Smooth muscle cell (in vitro differentiated cells): ENCODE measurements at regions not wholly inside any gene's neighbourhood (a gene's known extent, or its start where the extent isn't known, plus 50 kb on each side); places are given as distances from the start of the nearest gene placed in this dataset.

Experiments
- DNase-seq: peaks from one replicate; lab custom pipeline; 2025; ENCODE audit not compliant: unreplicated experiment; lab: John Stamatoyannopoulos, UW
- H2AFZ ChIP-seq: fragments of 200-600 bp; sonication (generic); 2 replicates; pipeline ENCODE4 v1.6.0; 2016; ENCODE audit warnings: antibody characterized with exemption, low read depth, mild to moderate bottlenecking
- H3F3A ChIP-seq: fragments of 200-600 bp; sonication (generic); 2 replicates; pipeline ENCODE4 v1.6.0; 2017; ENCODE audit warnings: antibody characterized with exemption, low read depth
- H3K27ac ChIP-seq: fragments of 200-600 bp; sonication (generic); 2 replicates; pipeline ENCODE4 v1.5.1; 2016; ENCODE audit warnings: low read depth, mild to moderate bottlenecking
- H3K27me3 ChIP-seq: fragments of 200-600 bp; sonication (generic); 2 replicates; pipeline ENCODE4 v1.6.1; 2016; ENCODE audit warnings: low read depth, mild to moderate bottlenecking
- H3K36me3 ChIP-seq: fragments of 200-600 bp; sonication (generic); 2 replicates; pipeline ENCODE4 v1.5.1; 2016; ENCODE audit warnings: low read depth
- H3K4me1 ChIP-seq: fragments of 200-600 bp; sonication (generic); 2 replicates; pipeline ENCODE4 v1.5.1; 2016; ENCODE audit warnings: low read depth
- H3K4me2 ChIP-seq: fragments of 200-600 bp; sonication (generic); 2 replicates; pipeline ENCODE4 v1.6.0; 2016; ENCODE audit warnings: mild to moderate bottlenecking
- H3K4me3 ChIP-seq: fragments of 200-600 bp; sonication (generic); 2 replicates; pipeline ENCODE4 v1.5.1; 2016; ENCODE audit warnings: mild to moderate bottlenecking
- H3K79me2 ChIP-seq: fragments of 200-600 bp; sonication (generic); 2 replicates; pipeline ENCODE4 v1.6.0; 2016; ENCODE audit warnings: low read depth, mild to moderate bottlenecking
- H3K9ac ChIP-seq: fragments of 200-600 bp; sonication (generic); 2 replicates; pipeline ENCODE4 v1.6.0; 2016; ENCODE audit warnings: low read depth
- H3K9me3 ChIP-seq: fragments of 200-600 bp; sonication (generic); replicated peaks from 2 replicates; pipeline ENCODE4 v1.5.1; 2016; ENCODE audit warnings: low read depth
- H4K20me1 ChIP-seq: fragments of 200-600 bp; sonication (generic); 2 replicates; pipeline ENCODE4 v1.6.0; 2016; ENCODE audit warnings: low read depth
- WGBS: methylation state at CpG from one replicate; pipeline ENCODE4 v1.1.7; 2016; ENCODE audit warnings: low lambda C conversion rate; 5-methylcytosine and 5-hydroxymethylcytosine counted together
- TF ChIP-seq, protein P1 (sequence below): fragments of 200-600 bp; sonication (generic); IDR thresholded peaks from 2 replicates; pipeline ENCODE4 v1.5.1; 2017; ENCODE audit warnings: borderline replicate concordance, mild to moderate bottlenecking, antibody characterized with exemption; ENCODE audit not compliant: insufficient read depth, poor library complexity, severe bottlenecking

DNA sequence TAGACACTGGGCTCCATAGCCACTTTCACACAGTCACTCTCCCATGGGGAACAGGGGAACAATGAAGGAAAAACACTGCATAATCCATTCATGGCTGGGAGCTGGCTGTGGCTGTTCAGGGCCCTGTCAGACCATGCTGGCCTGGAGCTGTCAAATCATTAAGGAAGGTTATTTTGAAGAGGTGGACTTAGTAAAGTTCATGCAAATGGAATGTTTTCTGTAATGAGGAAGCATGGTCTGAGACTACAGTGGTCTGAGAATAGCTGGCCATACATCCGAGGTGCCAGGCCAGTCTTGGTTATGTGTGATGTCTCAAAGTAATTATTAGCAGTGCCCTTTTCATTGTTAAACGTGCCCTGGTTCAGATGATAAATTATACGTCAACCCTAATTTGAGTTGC lies 117.1 kb upstream of the MRPS22 start:
- H3K9me3 ChIP-seq: no peaks in the 10 kb centered on the region
- H3K4me3 ChIP-seq: no peak overlapping the region
- no peaks in the 10 kb centered on the region for H3K27me3 ChIP-seq
- H3K27ac ChIP-seq: no peak overlapping the region
- H3K36me3 ChIP-seq: no peaks in the 10 kb centered on the region
- no peak overlapping the region for H3K4me2 ChIP-seq
- no peaks in the 10 kb centered on the region for H3F3A ChIP-seq
- TF ChIP-seq, protein P1, sequence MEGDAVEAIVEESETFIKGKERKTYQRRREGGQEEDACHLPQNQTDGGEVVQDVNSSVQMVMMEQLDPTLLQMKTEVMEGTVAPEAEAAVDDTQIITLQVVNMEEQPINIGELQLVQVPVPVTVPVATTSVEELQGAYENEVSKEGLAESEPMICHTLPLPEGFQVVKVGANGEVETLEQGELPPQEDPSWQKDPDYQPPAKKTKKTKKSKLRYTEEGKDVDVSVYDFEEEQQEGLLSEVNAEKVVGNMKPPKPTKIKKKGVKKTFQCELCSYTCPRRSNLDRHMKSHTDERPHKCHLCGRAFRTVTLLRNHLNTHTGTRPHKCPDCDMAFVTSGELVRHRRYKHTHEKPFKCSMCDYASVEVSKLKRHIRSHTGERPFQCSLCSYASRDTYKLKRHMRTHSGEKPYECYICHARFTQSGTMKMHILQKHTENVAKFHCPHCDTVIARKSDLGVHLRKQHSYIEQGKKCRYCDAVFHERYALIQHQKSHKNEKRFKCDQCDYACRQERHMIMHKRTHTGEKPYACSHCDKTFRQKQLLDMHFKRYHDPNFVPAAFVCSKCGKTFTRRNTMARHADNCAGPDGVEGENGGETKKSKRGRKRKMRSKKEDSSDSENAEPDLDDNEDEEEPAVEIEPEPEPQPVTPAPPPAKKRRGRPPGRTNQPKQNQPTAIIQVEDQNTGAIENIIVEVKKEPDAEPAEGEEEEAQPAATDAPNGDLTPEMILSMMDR: no peak
- H3K4me1 ChIP-seq: no peaks in the 10 kb centered on the region
- no peaks in the 10 kb centered on the region for H3K79me2 ChIP-seq
- DNase-seq: no peak
- no peaks in the 10 kb centered on the region for H4K20me1 ChIP-seq
- no peak overlapping the region for H2AFZ ChIP-seq
- no peak overlapping the region for H3K9ac ChIP-seq
- WGBS: 80% methylated on average over 3 of the region's 3 CpGs

DNA sequence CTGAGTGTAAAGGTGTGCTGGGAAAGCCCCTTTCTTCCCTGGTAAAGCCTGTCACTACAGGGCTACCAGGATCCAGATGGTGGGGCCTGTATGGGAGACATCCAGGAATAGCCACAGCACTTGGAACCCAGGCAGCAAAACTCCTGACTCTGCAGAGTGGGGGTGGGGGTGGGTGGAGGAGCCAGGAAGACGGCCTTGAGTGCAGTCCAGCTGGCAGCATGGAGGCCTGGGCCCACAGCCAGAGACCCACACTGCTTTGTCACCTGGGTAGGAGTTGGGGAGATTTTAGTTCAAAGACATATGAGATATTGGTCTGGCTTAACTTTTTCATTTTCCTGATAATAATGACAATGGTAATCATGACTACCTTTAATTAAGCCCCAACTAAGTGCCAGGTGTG lies 116.7 kb upstream of the MRPS22 start:
- Histone ChIP-seq H2AFZ (no peak overlapping the region), H3K4me2 (no peak overlapping the region), H3K9ac (no peak overlapping the region), H3F3A (no peaks in the 10 kb centered on the region), H3K36me3 (no peaks in the 10 kb centered on the region), H3K27ac (no peak overlapping the region), H3K79me2 (no peaks in the 10 kb centered on the region), H3K4me1 (no peaks in the 10 kb centered on the region), H3K4me3 (no peak overlapping the region), H3K9me3 (no peaks in the 10 kb centered on the region), H3K27me3 (no peaks in the 10 kb centered on the region), H4K20me1 (no peaks in the 10 kb centered on the region)
- DNase-seq: no peak
- 89% methylated on average over 1 of the region's 1 CpG for WGBS
- TF ChIP-seq, protein P1: no peak

DNA sequence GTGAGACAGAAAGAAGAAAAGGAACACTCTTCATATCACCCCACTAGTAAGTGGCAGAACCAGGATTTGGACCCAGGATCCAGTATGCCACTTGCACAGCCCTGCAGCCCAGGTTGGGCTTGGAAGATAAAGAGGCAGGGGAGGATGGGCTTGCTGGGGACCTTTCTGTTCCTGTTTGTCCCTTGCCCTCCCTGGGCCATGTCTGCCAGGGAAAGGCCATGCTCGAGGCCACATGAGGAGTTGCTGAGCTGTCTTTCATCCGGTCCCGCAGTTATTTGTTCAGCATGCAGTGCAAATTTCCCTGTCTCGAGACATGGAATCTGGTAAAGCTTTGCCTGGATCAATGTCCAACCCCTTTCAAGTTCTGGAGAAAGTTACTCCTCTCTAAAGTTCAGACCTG lies 116.0 kb upstream of the MRPS22 start:
- DNase-seq: no peak
- WGBS: 90% methylated on average over 4 of the region's 4 CpGs
- H3K79me2 ChIP-seq: no peaks in the 10 kb centered on the region
- H2AFZ ChIP-seq: no peak overlapping the region
- H3K9ac ChIP-seq: no peak overlapping the region
- no peak overlapping the region for H3K4me2 ChIP-seq
- no peaks in the 10 kb centered on the region for H3F3A ChIP-seq
- H3K27me3 ChIP-seq: no peaks in the 10 kb centered on the region
- H3K4me1 ChIP-seq: no peaks in the 10 kb centered on the region
- H3K9me3 ChIP-seq: no peaks in the 10 kb centered on the region
- H3K27ac ChIP-seq: no peak overlapping the region
- no peaks in the 10 kb centered on the region for H3K36me3 ChIP-seq
- no peaks in the 10 kb centered on the region for H4K20me1 ChIP-seq
- TF ChIP-seq, protein P1: no peak
- no peak overlapping the region for H3K4me3 ChIP-seq

DNA sequence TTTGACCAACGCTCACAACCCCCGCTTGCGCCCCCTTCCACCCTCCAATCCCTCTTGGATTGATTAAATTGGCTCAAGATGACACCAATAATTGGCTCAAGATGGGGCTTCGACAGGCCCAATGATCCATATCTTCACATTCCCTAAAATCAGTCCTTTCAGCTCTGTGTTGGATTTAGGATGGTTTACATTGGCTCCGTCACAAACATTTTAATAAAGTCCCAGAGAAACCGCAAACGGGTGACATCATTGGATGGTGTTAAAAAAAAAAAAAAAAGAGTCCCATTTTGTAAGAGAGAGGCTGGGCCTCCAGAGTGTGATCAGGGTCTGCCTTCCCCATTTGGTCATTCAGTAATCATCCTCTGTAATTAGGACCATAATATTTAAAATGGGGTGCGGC lies 113.4 kb upstream of the MRPS22 start:
- TF ChIP-seq, protein P1: no peak
- Histone ChIP-seq H3F3A (no peaks in the 10 kb centered on the region), H3K79me2 (no peaks in the 10 kb centered on the region), H3K9ac (no peak overlapping the region), H3K36me3 (no peaks in the 10 kb centered on the region), H3K4me3 (no peak overlapping the region), H3K4me2 (no peak overlapping the region), H3K27ac (no peak overlapping the region), H4K20me1 (no peaks in the 10 kb centered on the region), H3K27me3 (no peaks in the 10 kb centered on the region), H3K9me3 (no peaks in the 10 kb centered on the region), H2AFZ (no peak overlapping the region), H3K4me1 (no peaks in the 10 kb centered on the region)
- DNase-seq: no peak
- 87% methylated on average over 8 of the region's 8 CpGs for WGBS
